Fibroblast of skin of right biceps (primary cell): ENCODE measurements at regions not wholly inside any gene's neighbourhood (a gene's known extent, or its start where the extent isn't known, plus 50 kb on each side); places are given as distances from the start of the nearest gene placed in this dataset.
"Not testable (repeated sequence)": the region's sequence is repeated elsewhere in the genome, so short reads cannot be mapped to it uniquely, and the experiment has no call there.

ENCODE experiments used
- DNase-seq: peaks from one replicate; pipeline ENCODE4 v3.0.0-alpha.2; 2013

DNA sequence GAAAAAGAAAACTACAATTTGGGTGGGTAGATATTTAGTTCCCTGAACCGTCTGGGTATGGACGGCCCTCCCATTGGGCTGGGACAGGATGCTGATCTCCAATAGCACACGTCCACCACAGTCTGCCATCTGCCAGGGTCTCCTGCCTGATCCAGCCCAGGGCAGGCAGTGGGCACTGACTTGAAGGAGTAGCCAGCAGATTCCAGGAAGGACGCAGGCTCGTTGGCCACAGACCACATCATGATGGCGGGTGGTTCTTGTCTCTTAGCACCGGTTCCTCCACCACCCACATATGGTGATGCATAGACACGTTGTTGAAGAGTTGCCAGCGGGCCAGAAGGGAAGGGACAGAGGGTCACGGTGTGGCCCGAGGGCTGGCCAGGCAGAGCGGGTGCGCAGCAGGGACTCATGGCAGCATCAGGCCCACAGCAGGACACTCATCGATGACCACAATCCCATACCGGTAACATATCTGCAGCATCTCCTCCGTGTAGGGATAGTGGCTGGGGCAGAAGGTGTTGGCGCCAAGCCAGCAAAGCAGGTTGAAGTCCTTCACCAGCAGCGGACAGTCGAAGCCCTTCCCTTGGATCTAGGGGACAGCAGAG, 155.8 kb upstream of the FAM174A start:
- not testable (repeated sequence) for DNase-seq

DNA sequence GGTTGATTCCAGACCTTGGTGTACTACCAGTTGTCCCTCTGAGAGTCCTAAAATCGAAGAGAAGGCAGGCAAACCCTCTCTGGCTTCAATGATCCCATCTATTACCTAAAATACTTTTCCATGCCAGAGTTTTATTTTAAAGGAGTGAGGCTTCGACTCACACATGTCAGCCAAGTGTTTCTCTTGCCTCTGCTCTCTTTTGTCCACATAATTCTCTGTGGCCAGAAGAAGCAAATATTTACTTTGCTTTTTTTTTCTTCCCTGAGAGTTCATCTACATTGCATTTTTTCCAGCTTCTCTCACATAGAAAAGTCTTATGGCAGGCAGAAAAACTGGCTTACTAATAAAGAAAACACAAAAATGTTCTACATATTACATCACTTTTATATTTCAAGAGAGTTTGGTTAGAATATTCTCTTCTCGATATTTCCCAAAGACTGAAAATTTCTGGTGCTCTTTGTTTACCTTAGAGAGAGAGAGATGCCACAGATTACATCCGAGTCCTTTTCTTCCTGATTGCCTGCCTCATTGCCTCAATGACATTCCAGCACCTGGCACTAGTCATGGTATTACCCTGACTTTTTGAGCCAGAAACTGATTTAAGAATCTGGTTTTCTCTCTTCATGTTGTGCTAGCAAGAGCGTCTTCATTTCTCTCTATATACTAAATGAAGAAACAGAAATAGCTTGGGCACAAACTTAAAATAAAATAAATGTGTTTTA, 170.3 kb upstream of the FAM174A start:
- not testable (repeated sequence) for DNase-seq

DNA sequence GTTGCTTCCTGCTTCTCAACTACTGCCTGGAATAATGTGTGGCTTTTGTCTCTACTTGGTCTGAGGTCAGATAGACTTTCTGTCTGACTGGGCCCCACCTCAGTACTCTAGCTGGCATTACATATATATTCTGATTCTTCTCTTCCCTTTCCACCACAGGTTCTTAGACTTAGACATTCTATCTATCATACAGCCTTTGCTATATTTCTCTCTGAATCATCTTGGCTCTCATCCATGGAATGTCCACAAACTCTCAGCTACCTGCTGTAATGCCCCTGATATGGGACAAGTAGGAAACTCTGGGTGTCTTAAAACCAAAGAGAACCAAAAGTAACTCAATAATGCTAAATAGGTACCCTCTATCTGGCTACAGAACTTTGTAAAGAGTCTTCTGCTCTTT, 170.8 kb upstream of the FAM174A start:
- peak; percentile 1 for DNase-seq

DNA sequence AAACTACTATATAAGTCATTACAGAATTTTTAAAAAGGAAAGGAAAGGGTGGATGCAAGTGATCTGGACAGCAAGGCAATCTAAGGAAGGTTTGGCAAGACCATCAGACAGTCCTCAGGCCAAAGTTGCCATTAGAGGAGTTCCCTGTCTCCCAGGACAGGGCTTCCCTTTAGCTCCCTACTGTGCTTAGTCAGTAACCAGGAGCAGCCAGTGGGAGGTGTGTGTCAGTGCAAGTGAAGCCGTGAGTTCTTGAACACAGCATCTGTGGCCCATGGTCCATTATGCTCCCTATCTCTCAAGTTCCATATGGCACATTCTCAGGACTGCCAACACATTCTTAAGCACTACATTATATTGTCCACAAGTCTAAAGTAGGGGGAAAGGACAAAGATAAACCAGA, 175.2 kb upstream of the FAM174A start:
- DNase-seq = not testable (repeated sequence)

DNA sequence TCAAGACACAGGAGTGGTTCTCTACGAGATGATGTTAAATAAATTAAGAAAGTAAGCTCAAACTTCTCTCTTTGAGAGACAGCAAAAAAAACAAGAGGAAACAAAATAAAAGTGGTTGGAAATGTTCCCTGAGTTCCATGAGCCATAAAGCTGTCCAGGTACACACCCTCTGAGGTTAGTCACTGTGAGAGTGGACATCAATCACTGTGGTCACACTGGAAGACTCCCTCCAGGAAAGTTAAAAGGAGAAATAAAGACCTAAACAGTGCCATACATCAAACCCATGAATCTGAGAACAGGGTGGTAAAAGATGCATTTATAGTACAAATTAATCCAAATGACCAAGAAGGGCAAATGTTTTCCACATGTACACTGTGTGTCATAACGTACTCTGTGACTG, 188.9 kb upstream of the FAM174A start:
- not testable (repeated sequence) for DNase-seq

DNA sequence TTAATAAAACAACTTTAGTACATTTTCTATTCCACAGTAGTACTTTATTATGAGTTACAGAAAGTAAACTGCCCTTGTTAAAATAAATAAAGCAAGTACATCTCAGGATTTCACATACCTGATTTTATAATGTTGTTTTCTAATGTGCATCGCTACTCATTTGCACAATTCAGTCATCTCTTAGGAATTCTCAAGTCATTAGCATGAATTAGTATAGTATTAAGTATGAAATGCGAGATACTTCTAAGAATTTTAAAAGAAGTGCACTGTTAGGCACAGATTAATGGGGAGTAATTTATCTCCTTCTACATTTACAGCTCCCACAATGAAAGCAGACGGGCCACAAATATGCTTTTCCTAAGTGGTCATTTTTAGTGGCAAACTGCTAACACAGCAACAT, 193.7 kb upstream of the FAM174A start:
- DNase-seq = not testable (repeated sequence)

DNA sequence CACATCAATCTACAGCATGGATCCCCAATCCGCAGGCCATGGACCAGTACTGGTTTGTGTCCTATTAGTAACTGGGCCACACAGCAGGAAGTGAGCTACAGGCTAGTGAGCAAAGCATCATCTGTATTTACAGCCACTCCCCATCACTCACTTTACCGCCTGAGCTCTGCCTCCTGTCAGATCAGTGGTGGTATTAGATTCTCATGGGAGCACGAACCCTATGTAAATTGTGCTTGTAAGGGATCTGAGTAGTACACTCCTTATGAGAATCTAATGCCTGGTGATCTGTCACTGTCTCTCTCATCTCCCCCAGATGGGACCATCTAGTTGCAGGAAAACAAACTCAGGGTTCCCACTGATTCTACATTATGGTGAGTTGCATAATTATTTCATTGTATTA, 212.7 kb upstream of the FAM174A start:
- no peak for DNase-seq

DNA sequence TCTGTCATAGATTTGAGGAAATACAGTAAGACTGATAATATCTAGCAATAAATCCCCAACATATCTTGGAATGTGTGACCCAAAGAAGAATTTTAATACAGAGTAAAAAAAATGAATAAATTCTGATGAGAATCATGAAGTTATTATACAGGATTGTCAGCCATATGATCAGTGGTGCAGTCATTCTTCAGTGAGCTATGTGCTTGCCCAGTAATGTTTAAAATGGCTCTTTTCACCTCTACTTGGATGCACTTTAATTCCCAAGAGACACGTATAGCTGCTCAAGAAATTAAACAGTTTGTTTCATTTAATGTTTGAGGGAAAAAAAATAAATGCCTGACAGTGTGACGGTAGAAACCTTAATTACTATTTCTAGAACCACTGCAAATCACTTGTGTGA, 215.3 kb upstream of the FAM174A start:
- no peak for DNase-seq

DNA sequence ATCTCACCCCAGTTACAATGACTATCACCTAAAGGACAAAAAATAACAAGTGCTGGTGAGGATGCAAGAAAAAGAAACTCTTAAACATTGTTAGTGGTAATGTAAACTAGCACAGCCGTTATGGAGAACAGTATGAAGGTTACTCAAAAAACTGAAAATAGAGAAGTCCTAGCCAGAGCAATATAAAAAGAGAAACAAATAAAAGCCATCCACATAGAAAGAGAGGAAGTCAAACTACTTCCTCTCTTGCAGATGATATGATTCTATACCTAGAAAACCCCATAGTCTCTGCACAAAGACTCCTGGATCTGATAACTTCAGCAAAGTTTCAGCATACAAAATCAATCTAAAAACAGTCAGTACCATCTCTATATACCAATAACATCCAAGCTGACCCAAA, 221.5 kb upstream of the FAM174A start:
- DNase-seq = no peak

DNA sequence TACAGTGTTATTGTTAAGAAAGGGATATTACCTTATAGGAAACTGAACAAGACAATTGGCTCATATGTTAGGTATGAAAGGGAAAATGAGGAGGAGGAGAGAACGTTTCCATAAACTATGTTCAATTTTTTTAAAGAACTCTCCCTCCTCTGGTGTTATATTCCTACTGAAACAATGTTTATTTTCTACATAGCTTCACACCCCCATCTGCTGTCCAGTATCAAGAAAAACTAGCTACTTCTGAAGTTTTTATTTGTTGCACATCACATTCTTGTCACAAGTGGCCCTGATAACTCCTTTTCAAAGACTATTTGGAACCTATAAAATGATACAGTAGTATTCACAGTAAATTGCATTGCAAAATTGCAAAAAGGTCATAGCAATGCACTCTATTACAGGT, 223.4 kb upstream of the FAM174A start:
- DNase-seq = no peak

DNA sequence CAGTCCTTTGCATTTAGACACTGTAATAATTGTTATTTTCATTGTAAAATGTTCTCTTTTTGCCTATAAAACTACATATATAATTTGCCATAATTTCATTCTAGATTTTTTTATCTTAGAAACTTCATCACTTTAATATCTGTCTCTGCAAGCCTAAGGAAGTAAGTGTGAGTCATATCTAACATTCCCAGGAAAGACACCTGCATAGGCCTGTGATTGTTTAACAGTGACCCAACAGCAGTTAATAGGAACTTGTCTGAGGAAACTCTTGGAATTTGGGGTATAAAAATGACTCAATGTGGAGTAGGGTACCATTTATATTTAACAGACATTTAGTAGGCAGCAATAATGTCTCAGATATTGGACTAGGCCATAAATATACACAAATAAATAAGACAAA, 229.2 kb upstream of the FAM174A start:
- DNase-seq = no peak

DNA sequence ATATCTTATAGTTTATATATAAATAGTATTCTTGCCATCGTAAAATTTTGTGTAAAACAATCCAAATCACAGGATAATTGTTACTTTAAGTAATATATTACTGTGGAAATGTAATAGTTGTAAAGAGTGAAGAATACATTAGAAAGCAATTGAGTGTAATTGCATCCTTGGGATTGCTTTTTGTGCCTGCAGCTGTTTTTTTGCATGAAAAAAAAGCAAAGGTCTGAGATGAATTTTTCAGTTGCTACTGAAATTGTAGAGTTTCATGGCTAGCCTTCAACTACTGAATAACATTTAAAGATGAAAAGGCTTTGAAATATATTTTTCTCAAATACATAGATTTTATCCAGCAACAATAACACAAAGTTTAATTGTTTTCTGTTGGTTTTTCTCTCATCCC, 232.0 kb upstream of the FAM174A start:
- no peak for DNase-seq

DNA sequence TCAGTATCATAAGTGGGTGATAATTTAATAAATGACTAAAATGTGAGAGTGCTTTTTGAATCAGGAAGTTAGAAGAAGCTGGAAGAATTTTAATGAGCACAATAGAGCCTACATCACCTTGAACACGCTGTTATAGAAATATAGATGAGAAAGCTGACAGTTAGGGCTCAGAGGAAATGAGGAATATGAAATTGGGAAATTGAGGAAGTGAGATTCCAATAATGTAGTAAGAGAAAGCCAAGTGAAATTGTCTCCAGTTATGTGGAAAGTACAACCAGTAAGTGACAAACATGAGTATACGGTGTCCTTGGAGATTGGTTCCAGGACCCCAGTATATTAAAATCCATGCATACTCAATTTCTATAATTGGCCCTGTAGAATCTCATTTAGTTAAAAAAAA, 235.9 kb upstream of the FAM174A start:
- DNase-seq = no peak

DNA sequence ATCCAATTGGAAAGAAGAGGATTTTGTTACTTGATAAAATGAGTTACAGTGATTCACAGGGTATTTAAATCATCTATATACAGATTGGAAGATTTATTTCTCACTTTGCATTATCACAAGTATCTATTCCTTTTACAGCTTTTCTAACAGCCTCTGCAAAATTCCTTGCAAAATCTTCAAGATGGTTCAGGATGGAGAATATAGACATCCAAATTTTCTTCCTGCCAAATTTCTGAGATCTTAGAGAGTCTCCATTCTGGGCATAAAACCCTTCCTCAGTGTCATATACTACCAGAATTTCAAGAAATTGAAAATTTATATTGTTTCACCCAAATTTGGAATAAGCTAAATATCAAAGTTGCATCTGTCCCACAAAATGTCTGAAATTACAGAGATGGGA, 259.1 kb upstream of the FAM174A start:
- DNase-seq = no peak

DNA sequence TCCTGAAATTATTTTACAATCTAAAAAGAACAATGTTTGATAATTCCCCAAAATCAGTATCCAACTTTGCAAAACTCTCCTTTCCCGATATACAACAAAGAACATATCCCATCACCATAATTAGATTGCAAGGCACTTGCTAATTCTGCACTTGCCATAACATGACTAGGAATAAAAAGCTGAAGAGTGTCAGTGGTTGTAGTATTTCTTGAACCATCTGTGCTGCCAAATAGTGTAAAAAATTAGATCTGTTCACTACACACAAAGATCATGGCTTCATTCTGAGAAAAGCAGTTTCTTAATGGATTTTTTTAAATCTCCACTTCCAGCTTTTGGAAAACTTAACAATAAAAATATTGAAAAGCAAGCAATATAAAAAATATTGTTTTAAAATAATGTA, 259.5 kb upstream of the FAM174A start:
- no peak for DNase-seq

DNA sequence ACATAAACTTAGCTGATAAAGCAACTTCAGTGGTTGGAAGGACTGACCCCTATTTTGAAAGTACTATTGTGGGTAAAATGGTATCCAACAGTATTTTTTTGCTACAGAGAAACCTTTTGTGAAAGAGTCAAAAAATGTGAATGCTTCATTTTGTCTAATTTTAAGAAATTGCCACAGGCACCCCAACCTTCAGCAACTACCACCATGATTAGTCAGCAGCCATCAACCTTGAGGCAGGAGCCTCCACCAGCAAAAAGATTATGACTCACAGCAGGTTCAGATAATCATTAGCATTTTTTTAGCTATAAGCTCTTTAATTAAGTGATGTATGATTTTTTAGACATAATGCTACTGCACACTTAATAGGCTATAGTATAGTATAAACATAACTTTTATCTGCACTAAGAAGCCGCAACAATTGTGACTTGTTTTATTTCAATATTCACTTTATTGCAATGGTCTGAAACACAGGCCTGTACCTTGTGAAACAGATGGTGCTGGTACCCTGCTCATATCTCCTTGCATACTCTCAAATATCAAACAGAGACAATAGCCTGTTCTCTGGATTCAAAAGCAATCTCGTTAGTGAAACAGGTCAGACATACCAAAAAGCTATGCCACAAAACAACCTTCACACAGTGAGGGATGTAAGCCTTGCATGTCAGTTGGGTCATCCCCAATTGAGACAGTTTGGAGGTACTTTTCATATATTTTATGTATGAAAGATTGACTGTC, 261.2 kb upstream of the FAM174A start:
- no peak for DNase-seq

DNA sequence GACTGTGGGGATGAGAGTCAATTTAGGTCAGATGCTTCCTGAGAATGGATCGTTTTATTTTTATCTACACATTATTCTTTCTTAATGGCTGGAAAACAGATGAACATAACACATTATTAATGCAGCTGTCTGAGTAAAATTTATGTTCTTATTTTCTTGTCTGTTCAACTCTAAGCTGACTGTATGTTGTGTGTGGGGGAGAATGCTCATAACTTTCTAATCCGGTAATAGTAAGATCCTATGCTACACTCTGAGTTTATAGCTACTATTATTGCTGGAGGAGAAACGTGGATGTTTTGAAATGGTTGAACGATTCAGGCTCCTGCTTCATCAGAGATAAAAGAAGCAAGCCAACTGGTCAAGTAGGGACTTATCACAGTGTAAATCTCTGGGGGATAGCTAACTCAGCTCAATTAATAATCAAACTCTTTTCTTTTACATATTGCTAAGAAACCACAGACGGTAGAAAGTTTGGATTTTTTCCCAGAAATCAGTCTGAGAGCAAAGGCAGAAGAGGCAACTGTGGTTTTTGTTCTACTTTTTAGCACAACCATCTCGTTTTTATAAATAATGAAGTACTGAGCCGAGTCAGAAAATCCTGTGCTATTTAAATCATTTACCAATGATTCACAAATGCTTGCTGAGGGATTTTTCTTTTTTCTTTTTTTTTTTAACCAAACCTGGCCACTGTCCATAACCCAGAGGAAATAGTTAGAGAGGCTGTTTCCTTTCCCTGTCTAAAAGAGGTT, 265.0 kb upstream of the FAM174A start:
- DNase-seq = peak; percentile 40

DNA sequence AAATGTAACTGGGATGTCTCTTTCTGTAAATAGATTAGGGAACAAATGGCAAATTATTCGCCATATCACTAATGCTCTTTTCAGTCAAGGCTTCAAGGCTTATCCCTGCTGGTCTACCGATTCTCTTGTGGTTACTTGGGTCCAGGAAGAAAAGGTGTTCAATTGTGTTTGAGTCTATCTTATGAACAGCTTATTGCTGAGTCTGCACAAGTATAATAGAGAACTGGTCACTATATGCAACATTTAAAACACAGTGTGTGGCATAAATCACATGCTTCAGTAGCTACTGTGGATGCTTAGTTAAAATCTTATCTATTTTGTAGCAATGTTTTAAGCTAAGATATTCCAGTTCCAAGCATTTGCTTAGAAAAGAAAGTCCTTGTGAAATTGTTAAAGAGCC, 274.2 kb upstream of the FAM174A start:
- DNase-seq = no peak

DNA sequence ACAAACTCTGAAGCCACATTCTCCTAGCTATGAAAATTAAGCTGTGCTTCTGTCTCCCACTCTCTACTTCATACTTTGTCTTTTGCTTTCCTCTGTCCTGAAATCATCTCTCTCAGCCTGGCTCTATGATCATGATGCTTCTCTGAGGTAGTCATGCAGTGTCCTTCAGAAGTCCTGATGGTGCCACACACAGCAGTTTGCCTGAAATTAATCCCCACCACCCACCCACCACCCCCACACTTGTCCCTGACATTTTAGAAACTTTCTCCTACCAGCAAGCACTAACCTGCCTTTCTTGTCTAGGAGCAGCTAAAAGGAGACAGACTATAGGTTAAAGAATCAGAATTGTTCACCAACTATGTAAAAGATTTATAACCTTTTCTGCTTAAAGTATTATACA, 282.2 kb upstream of the FAM174A start:
- no peak for DNase-seq

DNA sequence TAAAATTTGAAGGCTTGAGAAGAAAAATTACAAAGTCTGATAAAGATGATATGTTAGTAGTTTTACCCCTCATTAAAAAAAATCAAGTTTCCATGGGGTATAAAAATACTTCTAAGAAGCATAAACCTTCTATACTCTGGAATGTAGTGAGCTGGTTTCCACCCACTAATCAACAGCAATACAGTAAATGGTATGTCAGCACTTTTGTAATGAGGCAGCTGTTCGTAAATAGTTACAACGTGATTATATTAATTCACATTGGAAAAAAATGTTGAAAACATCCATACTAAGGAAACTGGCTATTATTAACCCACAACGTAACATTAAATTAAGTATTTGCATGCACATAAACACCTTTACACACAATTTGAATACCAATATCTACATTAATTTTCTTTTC, 283.1 kb upstream of the FAM174A start:
- DNase-seq = no peak

DNA sequence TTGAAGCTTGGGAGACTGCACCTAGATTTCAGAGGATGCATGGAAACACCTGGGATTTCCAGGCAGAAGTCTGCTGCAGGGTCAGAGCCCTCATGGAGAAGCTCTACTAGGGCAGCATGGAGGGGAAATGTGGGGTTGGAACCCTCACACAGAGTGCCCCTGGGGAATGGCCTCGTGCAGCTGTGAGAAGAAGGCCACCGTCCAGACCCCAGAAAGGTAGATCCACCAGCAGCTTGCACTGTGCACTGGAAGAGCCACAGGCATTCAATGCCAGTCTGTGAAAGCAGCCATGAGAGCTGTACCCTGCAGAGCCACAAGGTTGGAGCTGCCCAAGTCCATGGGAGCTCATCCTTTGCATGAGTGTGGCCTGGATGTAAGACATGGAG, 285.3 kb upstream of the FAM174A start:
- DNase-seq = no peak

DNA sequence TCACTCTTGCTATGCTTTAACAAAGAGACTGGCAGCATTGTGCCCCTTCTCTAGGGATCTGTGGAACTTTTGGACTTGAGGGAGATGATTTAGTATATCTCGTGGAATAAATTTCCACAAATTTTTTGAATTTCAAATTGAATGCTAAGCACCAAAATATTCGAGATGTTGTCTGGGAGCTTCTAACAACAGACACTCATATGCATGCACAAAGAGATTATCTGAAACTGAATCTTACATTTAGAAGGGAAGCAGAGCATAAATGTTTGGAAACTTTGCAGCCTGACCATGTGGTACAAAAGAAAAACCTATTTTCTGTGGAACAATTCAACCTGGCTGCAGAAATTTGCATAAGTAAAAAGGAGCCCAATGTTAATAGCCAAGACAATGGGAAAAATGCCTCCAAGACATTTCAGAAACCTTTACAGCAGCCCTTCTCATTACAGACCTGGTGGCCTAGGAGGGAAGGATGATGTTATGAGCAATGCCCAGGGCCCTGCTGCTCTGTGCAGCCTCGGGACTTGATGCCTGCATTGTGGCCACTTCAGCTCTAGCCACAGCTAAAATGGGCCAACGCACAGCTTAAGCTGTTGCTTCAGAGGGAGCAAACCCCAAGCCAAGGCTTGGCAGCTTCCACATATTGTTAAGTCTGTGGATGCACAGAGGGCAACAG, 285.8 kb upstream of the FAM174A start:
- DNase-seq = no peak

DNA sequence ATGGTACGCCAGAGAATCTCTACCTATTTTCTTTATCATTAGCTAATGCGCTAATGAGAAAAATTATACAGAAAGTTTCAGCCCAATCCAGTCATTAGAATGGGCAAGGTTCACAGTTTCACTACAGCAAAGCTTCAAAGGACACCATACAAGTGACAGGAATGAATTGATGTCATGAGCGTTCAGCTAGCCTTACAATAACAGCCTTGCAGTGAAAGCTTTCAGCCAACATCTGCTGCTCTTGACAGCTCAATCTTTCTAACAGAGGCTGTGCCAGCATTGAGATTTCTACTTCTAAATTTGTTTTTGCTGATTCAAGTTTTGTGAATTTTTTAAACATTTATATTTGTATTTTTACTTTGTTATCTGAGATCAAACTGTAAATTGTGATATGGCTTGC, 302.4 kb upstream of the FAM174A start:
- no peak for DNase-seq
